HG02759 (cell line): ENCODE measurements at regions not wholly inside any gene's neighbourhood (a gene's known extent, or its start where the extent isn't known, plus 50 kb on each side); places are given as distances from the start of the nearest gene placed in this dataset.
A peak's percentile ranks its signal among the peaks of the same experiment; 100 is the strongest.

ENCODE experiments used
- ATAC-seq: cut with Tn5 transposase; IDR thresholded peaks from one replicate; pipeline ENCODE4 v1.9.1; 2021; ENCODE audit warnings: mild to moderate bottlenecking, moderate library complexity; ENCODE audit not compliant: unreplicated experiment

DNA sequence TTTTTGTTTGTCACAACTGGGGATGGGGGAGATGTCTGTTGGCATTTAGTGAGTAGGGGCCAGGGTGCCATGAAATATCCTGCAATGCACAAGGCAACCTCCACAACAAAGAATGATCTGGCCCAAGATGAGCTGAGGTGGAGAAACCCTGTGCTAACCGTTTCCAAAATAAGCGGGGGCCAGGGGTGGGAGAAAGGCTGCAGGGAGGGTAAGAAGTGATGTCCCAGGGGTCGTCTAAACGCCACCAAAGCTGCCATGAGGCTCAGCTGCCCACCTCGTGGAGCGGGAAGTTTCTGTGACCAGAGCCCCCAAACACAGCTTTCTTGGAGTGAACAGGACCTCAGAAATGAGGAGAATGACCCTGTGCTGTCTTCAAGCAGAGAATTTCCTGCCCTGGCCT lies 76.5 kb upstream of the CDH5 start:
- no peak for ATAC-seq

DNA sequence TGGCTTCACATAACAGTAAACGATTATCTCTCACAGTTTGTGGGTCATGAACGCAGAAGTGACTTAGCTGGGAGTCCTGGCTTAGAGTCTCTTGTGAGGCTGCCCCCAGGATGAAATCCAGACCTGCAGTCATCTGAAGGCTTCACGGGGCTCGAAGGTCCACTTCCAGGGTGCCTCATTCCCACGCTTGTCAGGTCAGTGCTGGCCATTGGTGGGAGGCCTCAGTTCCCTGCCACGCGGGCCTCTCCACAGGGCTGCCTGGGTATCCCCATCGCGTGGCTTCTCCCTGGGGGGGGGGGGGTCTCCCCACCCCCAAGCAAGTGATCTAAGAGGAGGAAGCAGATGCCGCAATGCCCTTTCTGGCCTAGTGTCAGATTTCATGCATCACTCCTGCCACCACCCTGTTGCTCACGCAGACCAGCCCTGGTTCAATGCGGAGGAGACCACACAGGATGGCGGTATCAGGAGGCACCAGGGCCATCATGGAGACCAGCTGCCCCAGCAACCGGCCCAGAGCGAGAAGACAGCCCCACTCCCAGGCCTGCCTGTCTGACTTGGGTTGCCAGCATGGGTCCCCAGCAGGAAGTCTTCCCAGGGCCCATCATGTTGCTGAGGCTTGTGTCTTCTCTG lies 77.3 kb upstream of the CDH5 start:
- no peak for ATAC-seq

DNA sequence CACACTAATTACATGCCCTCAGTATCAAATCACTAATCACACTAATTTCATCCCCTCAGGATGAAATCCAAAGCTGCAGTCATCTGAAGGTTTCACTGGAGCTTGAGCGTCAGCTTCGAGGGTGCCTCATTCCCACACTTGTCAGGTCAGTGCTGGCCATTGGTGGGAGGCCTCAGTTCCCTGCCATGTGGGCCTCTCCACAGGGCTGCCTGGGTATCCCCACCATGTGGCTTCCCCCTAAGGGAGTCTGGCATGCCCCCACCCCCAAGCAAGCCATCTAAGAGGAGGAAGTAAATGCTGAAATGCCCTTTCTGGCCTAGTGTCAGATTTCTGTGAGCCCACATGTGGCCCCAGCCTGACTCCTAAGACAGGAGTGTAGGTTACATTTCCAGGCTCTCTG lies 78.6 kb upstream of the CDH5 start:
- ATAC-seq = no peak

DNA sequence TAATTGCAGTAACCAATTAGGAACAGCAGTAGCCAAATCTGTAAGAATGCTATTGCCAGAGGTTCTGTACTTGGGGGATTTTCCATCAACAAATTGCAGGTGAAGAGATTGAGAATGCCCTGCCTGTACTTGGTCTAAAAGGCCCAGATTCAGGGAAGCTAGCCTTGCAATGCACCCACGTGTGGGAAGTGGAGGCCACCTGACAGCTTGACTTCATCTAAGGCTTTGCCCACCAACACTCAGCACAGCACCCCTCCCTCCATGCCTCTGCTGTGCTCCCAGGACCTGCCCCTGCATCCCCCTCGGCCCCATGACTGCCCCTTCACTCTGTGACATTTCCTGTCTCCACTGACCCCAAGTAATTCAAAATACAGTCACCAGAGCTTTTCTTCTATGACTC lies 79.1 kb upstream of the CDH5 start:
- ATAC-seq = no peak

DNA sequence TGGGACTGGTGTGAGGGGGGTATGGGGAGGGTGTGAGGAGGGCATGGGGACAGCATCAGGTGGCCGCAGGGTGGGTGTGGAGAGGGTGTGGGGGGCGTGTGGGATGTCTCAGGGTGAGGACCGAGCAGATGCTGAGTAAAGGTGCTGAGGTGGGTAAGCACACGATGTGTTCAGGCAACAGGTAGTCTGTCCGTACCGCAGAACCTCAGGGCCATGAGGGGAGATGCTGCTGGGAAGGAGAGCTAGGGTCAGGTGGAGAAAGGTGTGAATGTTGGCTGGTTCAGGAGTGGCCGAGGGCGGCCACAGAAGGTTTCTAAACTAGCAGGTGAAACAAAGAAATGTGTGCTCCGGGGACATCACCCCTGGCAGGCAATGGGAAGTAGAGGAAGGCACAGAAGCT lies 80.0 kb upstream of the CDH5 start:
- no peak for ATAC-seq

DNA sequence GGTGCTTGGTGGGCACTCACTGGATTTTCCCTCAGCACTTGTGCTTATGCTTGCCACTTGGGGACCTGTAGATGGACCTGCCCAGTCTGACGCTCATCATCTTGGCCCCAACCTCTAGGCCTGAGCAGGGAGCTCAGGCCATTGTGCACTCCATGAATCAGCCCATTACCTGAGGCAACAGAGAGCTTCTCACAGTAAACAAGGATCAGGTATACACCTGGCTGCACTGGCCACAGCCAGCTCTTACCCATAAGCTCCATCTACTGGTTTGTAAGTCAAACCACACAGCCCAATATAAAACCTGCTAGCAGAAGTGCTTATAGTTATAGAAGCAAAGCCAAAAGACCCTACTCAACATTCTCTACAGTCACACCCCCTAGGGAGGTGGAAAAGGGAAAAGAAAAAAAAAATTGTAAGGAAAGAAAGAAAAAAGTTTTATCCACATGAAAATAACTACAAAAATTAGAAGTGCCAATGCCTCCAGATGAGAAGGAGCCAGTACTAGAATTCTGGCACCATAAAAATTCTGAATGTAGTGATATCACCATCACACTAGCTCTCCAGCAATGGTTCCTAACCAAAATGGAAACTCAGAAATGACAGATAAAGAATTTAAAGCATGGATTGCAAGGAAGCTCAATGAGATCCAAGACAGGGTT lies 87.8 kb upstream of the CDH5 start:
- no peak for ATAC-seq

DNA sequence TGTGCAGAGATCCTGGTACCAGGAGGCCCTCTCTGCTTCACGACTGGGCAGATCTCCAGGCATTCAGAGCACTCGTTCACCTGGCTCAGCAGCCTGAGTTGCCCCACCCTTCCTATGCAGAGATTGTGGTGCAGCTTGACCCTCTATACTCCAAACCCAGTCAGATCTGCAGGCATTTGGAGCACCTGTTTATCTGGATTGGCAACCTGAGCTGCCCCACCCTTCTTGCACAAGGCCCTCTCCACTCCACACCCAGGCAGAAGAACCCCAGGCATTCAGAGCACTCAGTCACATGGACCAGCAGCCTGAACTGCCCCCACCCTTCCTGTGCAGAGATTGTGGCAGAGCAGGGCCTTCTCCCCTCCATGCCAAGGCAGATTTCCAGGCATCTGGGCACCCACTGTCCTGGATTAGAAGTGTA lies 88.4 kb upstream of the CDH5 start:
- no peak for ATAC-seq

DNA sequence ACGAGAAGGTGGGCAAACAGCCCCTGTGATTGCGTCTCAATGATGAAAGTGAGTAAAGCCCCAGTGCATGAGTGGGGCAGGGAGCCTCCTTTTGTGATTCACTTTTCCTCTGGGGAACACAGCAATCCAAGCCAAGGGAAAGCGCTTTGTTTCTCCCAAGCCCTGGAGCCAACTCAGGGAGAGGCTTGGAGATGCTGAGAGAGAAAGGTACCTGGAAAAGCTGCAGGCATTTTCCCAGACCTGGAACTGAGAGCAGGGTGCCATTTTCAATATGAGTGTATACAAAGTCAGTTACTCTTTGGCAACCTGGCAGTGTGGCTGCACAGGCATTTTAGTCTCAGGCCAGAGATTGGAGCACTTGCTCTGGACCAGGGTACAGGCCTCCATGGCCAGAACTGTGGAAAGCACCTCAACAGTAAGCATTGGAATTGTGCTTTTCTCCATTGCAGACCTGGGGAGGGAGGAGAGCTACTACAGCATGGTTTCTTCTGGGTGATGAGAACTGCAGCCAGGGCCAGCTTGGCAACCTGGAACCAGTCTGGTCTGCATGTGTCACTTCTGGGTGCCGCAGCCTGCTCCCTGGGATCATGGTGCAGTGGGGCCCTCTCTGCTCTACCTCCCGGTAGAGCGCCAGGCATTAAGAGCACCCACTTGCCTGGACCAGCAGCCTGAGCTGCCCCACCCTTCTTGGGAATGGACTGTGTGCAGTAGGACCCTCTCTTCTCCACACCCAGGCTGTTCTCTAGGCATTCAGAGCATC lies 89.0 kb upstream of the CDH5 start:
- no peak for ATAC-seq

DNA sequence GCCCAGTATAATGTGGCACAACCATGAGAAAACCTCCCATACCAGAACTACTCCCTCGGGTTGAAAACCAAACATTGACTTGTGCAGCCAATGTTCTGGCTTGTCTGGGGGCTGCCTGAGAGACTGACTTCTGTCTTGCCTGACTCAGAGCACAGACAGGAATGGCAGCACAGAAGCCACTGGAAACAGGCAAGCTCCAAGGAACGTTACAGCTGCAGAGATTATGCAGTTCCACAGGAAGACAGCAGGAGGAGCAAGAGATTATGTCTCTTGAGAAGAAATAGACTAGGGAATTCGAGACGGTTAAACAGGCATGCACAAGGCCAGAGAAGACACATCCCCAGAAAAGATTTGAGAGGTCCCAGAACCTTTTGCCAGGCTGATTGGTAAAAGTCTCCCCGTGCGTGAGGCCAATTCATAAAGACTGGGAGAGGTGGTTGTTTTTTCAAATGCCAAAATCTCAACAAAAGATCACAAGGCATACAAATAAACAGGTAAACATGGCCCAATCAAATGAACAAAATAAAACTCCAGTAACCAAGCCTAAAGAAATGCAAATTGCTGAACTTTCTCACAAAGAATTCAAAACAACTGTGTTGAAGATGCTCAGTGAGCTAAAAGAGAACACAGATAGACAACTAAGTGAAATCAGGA lies 90.6 kb upstream of the CDH5 start:
- no peak for ATAC-seq

DNA sequence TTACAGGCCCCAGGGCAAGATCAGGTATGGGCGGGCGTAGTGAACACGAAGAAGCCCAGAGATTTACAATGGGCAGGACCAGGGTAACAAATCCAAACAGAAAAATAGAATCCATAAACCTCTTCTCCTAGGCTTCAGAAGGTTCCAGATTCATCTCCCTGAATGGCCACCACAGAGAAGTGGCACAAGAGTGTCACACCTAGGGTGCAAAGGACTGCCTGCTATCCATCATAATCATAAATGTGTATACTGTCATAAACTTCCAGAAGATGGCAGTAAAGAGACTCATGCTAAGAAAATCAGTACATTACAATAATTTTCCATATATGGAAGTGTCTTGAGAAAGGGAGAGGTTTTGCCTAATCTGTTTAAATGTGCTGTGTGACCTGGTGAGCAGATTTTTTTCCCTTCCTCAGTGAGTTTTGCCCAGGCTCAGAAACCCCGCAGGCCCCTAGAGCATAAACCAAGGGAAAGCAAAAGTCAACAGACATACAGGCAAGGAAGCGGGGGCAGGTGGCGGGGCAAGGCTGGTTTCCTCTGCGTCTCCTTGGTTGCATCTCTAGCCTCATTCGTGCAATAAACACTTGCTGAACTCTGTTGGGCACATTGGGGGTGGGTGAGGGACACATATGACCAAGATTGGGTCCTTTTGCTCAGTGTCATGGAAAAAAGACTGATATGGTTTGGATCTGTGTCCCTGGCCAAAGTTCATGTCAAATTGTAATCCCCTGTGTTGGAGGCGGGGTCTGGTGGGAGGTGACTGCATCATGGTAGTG lies 92.0 kb upstream of the CDH5 start:
- ATAC-seq = peak; percentile 38

DNA sequence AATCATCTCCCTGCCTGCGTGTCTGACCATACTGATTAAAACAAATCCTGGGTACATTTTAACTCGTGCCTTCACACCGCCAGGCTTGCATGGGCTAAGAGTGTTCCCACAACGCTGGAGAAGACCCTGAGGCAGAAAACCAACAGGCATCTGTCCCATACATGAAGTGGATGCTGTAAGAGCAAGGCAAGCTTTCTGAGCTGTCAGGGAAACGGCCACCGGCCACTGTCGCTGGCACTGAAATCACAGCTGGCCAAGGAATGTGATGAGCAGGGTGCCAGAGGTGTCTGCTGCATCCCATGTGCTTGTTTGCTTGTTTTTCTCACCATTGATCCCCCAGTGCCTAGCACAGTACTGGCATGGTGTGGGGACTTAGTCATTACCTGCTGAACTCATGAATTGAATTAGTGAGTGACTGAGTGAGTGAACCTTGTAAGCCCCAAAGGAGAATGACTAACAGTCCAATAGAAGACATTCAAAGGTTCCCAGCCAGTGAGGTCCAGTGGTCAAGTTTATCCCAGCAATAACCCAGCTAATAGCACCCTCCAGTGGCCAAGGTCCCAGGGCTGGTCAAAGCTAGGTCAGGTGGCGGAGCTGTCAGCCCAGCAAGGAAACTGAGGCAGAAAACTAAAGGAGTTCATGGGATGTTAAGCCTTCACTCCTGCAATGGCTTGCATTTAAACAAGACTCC lies 92.7 kb upstream of the CDH5 start:
- no peak for ATAC-seq

DNA sequence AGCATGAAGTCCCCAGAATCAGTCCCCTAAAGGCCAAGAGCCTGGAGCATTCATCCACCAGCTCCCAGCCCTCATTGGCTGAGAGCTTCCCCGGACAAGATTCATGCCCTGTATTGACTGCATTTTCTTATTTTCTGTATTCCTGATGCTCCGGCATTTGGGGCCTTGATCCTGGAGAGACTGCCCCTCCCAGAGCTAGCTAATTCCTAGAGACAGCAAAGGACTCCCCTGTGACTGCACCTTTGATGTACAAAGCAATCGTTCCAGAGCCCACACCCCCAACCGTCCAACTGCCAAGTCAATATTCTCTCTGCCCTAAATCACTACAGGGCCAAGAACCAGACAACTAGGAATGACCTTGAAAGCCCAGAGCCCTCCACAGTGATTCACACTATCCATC lies 93.4 kb upstream of the CDH5 start:
- ATAC-seq = no peak

DNA sequence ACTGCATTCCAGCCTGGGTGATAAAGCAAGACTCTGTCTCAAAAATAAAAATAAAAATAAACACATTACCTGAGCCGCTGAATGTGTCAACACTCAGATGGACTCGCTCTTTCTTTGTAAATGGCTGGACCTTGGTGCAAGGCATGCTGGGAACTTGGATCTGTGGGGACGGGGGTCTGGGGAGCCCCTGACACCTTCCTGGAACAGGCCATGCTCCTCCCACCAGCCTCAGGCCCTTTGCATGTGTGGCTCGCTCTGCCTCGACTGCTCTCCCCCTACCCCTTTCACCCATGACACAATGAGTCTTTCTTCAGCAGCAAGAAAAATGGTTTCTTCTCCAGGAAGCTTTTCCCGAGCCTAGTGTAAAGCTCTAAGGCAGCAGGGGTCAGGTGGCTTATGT lies 94.0 kb upstream of the CDH5 start:
- no peak for ATAC-seq

DNA sequence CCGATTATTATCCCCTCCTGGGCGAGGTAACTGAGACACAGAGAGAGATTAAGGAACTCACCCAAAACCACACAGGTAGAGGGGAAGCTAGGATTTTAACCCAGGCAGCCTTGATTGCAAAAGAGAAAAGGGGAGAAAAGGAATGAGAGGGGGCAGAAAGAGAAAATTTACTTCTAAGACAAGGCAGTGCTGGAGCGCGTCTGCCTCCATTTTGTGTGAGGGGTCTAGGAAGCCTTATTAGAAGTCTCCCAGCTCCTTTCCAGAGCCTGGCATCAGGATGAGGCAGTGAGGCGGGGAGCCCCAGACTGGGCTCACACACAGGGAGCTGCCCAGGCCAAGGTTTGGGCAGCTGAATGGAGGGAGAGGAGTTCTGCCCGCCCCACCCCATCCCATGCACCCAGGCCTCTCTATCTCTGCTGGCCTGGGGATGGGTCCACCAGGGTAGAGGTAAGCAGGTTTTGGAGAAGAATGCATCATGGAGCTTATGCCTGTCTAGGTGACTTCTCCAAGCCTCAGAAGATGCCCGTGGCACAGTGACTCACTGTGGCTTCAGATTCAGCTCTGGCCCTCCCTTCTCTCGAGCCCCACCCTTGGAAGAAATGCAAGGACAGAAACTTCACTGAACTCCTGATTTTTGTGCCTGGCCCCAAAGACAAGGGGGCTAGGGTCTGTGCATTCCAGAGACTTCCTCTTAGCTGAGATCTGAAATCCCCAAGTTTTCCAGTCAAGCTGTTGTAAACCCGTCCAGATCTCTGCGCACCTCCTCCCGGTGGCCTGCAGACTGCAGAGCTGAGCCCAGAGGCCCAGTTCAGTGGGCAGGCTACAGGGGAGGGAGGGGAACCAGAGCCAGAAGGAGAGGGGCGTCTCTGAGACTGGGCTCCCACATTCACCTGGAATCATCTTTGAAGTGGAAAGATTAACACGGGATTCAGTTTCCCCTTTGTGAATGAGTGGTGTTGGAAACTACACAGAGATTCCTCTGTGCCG lies 95.1 kb upstream of the CDH5 start:
- no peak for ATAC-seq

DNA sequence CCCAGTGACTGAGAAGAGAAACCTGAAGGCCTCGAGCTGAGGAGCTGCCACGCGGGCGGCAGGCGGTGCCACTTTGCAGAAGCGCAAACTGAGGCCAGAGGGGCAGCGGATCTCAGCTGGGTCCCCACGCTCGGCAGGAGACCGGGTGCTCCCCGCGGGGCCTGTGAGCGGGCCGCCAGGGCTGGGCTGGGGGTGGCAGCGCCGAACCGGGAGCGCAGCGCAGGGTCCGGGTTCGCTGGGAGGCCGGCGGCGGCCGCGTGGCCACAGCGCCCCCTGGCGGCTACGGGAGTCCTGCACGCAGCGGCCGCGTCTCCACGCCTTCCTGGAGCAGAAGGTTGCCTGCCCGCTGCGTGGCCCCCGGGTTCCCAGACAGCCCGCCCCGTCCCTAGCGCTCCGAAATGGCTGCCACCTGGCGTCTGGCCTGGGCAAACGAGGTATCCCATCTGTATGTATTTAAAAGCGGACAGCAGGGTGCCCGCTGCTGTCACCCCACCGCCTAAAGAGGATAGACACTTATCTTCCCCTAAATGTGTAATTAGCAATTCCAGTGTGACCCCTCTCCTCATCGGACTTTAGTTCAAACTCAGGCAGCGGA lies 96.1 kb upstream of the CDH5 start:
- ATAC-seq = no peak

DNA sequence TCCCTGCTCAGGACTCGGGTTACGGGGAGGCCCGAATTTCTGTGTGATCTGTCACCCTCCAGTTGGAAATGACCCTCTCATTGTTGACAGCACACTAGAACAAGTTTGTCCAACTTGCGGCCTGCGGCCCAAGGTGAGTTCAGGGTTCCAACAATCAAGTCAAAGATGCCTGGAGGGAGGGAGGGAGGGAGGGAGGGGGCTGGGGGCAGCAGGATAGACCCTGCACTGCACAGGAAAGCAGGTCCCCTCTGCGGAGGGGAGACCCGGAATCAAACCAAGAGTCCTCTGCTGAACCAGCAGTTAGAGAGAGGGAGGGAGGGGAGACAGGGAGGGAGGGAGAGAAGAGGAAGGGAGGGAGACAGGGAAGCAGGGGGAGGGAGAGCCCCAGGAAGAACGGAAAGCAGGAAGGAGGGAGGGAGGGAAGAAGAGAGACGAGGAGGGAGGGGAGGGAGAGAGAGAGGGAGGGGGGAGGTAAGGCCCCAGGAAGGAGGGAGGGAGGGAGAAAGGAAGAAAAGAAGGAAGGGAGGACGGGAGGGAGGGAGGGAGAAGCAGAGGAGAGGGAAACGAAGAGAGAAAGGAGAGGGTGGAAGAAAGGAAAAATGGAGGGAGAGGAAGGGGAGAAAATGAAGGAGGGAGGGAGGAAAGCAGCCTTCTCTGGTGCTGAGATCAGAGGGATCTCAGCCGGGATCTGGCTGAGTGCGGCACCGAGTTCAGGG lies 96.7 kb upstream of the CDH5 start:
- ATAC-seq = no peak

DNA sequence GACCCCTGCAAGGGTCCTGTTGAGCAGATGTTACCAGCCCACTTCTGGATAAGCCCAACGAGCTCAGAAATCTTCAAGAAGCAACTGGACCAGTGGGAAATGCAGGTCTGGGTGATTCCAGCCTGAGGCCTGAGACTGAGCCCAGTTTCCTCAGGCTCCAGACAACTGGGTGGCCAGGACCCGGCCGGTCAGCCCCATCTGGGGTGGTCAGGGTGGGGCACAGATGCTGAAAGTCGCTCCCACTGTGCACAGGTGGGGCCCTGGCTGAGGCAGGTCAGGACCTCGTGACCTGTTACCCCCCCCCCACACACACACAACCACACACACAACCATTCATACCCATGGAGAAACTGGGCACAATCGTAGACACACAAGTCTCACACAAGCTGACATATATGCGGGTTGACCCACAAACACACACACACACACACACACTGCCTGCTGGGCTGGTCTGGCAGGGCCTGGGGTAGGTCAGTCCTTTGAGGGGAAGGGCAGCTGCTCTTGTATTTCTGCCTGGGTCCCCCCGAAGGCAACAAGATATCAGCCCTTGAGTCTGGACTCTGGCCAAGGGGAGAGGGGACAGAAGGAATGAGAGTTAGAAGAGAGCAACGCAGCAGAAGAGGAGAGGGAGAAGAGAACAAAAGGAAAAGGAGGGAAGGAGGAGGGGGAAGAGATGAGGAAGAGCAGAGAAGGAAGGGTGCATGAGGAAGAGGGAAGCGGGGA lies 99.0 kb upstream of the CDH5 start:
- ATAC-seq = no peak
